ENCODE measurements at regions not wholly inside any gene's neighbourhood (a gene's known extent, or its start where the extent isn't known, plus 50 kb on each side); places are given as distances from the start of the nearest gene placed in this dataset.

DNA sequence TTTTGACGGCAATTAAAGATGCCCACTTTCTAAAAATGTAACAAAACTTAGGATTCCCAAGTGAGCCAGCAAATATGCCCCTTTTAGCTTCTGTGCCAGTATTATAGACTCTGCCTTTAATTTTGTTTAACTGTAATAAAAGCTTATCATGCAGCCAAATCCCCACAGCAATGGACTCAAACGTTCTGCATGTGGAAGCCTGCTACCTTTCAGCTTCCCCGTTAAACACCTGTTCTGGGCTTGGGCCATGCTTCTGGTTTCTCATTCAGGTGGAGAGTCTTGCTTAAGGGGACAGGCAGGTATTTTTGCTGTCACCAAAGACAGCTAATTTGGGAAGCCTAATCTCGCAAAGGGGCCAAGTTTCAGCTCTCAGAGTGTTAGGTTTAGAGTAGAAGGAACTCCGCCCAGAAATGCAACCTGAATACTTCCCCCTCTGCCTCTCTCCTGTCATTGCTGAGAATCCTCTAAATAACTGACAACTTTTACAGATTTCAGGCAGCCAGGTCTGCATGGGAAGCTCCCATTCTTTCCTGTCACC is 399.4 kb upstream of the ATP11B start:
- TF ChIP-seq, protein P1, sequence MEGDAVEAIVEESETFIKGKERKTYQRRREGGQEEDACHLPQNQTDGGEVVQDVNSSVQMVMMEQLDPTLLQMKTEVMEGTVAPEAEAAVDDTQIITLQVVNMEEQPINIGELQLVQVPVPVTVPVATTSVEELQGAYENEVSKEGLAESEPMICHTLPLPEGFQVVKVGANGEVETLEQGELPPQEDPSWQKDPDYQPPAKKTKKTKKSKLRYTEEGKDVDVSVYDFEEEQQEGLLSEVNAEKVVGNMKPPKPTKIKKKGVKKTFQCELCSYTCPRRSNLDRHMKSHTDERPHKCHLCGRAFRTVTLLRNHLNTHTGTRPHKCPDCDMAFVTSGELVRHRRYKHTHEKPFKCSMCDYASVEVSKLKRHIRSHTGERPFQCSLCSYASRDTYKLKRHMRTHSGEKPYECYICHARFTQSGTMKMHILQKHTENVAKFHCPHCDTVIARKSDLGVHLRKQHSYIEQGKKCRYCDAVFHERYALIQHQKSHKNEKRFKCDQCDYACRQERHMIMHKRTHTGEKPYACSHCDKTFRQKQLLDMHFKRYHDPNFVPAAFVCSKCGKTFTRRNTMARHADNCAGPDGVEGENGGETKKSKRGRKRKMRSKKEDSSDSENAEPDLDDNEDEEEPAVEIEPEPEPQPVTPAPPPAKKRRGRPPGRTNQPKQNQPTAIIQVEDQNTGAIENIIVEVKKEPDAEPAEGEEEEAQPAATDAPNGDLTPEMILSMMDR (IDR thresholded peaks at IDR 0.05): no peak
- TF ChIP-seq POLR2AphosphoS5 (IDR thresholded peaks at IDR 0.05; ENCODE audit: insufficient read depth in 1 of 2, low read depth in 1 of 2): no peak

Data from vagina (tissue), 2 donors.